GM19351 (cell line): ENCODE measurements at regions not wholly inside any gene's neighbourhood (a gene's known extent, or its start where the extent isn't known, plus 50 kb on each side); places are given as distances from the start of the nearest gene placed in this dataset.
"Not testable (repeated sequence)": the region's sequence is repeated elsewhere in the genome, so short reads cannot be mapped to it uniquely, and the experiment has no call there.

Source experiments
- ATAC-seq: cut with Tn5 transposase; IDR thresholded peaks from one replicate; pipeline ENCODE4 v1.9.1; 2021; ENCODE audit warnings: mild to moderate bottlenecking, moderate library complexity; ENCODE audit not compliant: unreplicated experiment

GRCh38 chr10:109809954-109810353 is 113.4 kb downstream of the XPNPEP1 start:
- ATAC-seq, result not testable (repeated sequence)

DNA sequence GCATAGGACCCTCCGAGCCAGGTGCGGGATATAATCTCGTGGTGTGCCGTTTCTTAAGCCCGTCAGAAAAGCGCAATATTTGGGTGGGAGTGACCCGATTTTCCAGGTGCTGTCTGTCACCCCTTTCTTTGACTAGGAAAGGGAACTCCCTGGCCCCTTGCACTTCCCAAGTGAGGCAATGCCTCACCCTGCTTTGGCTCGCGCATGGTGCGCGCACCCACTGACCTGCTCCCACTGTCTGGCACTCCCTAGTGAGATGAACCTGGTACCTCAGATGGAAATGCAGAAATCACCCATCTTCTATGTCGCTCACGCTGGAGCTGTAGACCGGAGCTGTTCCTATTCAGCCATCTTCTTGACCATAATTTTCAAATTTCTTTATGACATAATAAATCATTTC is 122.1 kb downstream of the XPNPEP1 start:
- not testable (repeated sequence) for ATAC-seq

DNA sequence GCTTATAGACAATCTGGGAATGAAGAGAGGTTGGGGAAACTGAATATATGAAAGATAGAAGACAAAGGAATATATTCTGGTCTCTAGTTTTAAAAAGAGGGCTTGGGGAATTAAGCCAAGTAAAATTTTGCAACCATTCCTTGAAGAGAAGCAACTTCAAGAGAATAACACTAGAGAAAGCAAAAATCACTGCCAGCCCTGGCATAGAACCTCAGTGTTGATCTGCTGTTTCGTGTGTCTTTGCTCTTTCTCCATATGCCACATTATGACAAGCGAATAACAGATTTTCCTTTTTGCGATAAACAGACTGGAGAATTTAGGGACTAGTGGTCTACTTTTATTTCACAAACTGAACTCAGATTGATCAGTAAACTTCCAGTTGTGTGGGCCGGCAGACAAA is 132.7 kb downstream of the XPNPEP1 start:
- no peak for ATAC-seq

DNA sequence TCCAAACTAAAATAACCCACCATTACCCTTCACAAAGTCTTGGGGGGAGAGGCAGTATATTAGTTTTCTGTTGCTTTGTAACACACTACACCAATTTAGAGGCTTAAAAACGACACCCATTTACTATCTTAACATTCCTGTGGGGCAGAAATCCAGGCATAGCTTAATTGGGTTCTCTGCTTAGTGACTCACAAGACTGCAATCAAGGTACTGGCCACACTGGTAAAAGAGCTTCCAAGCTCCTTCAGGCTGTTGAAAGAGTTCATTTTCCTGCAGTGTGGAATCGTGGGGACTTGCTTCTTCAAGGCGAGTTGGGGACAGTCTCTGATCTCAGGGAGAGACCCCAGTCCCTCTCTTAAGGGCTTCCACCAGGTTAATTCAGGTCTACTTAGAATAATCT is 139.1 kb downstream of the XPNPEP1 start:
- ATAC-seq, result no peak

DNA sequence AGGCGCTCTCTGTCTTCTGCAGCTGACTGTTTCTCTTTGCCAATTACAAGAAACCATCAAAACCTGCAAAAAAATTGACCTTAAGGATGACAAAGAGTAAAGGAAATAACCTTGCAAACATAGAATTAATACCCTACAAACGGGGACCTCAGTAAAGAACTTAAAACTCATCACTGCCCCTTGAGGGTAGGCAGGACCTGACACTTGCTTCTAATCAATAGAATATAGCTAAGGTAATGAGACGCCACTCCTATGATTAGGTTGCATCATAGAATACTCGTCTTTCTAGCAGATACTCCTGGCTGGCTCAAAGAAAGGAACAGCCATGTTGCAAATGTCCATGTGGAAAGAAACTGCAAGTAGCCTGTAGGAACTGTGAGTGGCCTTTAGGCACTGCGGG is 140.0 kb downstream of the XPNPEP1 start:
- no peak for ATAC-seq

- ATAC-seq, result no peak
Observed at GRCh38 chr10:109780997-109781396, 142.3 kb downstream of the XPNPEP1 start.

- ATAC-seq, result no peak
Observed at GRCh38 chr10:109778993-109779392, 144.3 kb downstream of the XPNPEP1 start.

DNA sequence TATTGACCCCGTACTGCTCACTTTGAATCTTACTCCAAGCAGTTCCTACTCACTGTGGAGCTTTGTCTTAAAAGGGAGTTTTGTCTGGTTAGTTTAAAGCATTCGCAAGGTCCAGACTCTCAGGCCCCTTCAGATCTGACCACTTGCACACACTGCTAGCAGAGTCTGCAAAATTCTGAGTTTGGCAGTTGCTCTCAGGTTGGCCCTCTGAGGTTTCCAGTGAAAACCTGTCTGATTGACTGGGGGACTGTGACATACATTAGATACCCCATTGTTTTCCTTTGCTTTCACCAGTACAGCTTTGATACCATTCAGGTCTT is 149.2 kb downstream of the XPNPEP1 start:
- ATAC-seq, result peak; percentile 15

DNA sequence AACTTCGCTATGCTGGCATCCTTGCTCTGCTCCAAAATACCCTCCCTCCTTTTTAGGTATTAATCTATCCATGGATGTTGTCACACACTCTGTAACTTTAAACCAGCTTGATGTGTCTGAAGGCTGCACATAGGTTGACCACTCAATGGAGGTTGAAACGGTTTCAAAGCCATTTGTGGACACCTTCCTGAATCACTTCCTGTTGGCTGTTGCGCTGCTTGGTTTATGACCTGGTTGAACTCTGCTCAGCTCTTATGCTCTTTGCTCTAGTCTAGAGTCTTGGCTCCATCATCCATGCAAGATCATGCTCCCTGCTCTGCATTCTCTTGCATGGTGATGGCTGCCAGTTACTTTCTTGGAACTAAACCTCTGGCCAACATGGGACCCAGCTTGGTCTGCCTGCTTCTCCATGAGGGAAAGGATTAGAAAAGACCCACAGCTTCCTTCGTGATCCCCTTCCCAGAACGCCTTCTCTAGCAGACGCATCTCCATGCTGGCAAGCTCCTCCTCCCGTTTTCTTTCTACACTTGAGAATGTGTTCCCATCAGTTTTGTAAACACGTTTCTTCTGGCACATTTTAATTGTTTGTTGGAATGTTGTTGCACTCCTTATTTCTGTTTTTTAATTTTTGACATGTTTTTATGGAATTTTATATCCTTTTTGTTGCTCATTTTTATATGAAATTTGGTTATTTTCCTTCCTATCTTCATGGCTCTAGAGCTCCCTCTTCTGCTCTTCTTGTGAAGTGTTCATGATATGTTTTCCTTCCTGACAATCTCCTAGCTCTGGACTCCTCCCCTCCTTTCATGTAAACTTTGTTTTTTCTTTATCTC is 149.8 kb downstream of the XPNPEP1 start:
- peak; percentile 55 for ATAC-seq

DNA sequence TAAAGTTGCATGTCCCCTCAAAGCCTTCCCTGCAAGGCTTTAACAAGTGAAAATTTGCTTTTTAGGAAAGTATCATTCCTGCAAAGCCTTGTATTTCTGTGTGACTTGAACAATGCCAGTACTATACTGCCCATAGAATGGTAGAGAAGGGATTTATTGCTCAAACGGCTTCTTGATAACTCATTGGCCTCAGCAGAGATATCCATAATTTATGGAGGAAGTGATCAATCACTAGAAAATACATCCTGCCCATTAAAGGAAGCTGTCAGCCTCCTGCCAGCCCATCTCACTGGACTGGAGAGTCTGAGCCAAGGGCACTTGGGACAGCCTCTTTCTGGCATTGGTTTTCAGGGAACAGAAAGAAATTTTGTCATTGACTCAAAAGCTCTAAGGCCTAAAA is 152.6 kb downstream of the XPNPEP1 start:
- ATAC-seq, result no peak

GRCh38 chr10:109769966-109770365 is 153.3 kb downstream of the XPNPEP1 start:
- no peak for ATAC-seq

- ATAC-seq, result no peak
Observed at GRCh38 chr10:109765838-109766237, 157.5 kb downstream of the XPNPEP1 start.

DNA sequence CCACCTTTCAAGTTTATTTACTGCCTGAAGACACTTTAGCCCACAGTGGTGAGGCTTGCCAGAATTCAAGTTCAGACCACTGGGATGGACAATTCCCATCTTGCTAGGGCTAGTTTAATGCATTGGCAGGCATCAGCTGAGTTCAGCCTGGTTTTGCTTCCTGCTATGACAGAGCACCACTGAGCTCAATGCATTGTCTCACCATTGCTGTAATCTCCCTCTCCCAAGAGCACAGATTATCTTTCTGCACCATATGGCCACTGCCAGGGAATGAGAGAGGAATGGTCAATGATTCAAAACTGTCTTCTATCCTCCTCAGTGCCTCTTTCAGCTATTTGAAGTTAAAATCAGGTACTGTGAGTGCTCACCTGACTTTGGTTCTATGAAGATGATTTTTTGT is 160.8 kb downstream of the XPNPEP1 start:
- ATAC-seq, result no peak

GRCh38 chr10:109757670-109758069 is 165.6 kb downstream of the XPNPEP1 start:
- ATAC-seq, result not testable (repeated sequence)

DNA sequence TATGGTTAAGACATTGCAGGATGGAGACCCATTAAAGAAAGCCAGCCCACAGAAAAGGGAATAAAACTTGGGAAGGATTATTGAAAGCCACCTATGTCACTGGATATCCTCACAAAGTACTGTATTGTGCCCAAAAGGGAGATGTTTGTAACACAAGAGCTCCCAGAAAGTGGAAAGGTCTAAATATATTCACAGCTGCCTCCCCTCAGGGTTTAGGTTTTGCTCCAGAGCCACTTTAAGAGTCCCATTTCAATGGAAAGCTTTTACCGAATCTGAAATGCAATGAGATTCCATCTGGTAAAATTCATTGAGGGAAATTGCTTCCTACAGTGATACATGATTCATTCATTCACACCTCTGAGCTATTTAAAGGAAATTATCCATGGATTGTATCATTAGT is 176.4 kb downstream of the XPNPEP1 start:
- no peak for ATAC-seq

GRCh38 chr10:109744020-109744419 is 179.3 kb downstream of the XPNPEP1 start:
- ATAC-seq, result no peak

GRCh38 chr10:109743574-109743973 is 179.7 kb downstream of the XPNPEP1 start:
- no peak for ATAC-seq

DNA sequence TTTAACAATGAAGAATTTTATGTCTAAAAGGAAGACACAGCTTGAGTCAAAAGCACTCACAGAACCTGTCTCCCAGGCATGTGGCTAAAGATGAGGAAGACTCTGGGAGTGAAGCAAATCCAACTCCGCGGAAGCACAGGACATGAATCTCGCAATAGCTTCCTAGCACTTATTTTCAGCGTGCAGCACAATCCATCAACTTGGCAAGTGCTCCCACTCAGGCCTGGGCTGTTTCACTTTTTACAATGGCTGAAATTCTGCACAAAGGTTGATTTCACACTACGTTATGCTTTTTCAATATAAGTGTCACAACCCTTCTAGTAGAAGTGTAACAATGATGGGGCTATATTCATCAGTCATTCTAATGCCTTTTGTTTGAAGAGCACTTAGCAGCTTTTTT is 180.2 kb downstream of the XPNPEP1 start:
- no peak for ATAC-seq

- ATAC-seq, result no peak
Observed at GRCh38 chr10:109741712-109742111, 181.6 kb downstream of the XPNPEP1 start.

- no peak for ATAC-seq
Observed at GRCh38 chr10:109740436-109740835, 182.9 kb downstream of the XPNPEP1 start.

DNA sequence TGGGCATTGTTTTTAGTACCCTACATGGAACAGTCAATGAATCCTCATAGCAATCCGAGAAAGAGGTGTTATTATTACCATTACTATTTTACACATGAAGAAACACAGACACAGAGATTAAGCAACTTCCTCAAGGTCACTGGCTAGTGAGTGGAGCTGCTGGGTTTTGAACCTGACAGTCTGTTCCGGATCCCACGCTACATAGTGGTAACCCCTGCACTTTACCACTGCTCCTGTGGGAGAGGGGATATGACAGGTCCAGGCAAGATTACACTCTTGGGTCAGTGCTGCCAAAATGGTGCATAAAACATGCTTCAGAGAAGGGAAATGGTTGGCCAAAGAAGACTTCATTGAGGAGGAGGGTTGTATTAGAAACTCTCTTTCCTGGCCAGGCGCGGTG is 185.7 kb downstream of the XPNPEP1 start:
- ATAC-seq, result no peak

GRCh38 chr10:109737009-109737408 is 186.3 kb downstream of the XPNPEP1 start:
- no peak for ATAC-seq

DNA sequence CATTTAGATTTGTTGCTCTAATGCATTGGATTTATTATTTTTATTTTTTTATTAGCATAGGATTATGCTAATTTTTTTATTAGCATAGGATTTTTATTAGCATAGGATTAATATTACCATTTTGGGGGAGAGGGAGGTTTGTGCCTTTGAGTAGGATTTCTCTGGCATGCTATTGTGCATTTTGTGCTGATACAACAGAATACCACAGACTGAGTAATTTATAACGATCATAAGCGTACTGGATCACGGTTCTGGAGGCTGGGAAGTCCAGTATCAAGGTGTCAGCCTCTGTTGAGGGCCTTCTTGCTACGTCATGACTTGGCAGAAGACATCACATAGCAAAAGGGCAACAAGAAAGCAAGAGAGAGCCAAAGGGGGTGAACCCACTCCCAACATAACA is 187.5 kb downstream of the XPNPEP1 start:
- no peak for ATAC-seq
